Tongue (tissue), 1 donor: ENCODE measurements at regions not wholly inside any gene's neighbourhood (a gene's known extent, or its start where the extent isn't known, plus 50 kb on each side); places are given as distances from the start of the nearest gene placed in this dataset.
"Not testable (repeated sequence)": the region's sequence is repeated elsewhere in the genome, so short reads cannot be mapped to it uniquely, and the experiment has no call there.

Experiments
- DNase-seq: peaks from one replicate; pipeline ENCODE4 v3.0.0-alpha.2; 2015

DNA sequence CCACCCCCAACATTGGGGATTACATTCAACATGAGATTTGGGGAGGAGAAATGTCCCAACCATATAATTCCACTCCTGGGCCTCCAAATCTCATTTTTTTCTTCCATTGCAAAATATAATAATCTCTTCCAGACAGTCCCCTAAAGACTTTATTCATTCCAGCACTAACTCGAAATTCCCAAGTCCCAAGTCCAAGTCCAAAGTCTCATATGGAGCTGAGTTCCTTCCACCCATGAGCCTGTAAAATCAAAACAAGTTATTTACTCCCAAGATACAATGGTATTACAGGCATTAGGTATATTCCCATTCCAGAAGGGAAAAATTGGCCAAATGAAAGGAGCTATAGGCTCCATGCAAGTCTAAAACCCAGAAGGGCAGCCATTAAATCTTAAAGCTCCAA is 56.7 kb downstream of the P2RY1 start:
- DNase-seq, result no peak

DNA sequence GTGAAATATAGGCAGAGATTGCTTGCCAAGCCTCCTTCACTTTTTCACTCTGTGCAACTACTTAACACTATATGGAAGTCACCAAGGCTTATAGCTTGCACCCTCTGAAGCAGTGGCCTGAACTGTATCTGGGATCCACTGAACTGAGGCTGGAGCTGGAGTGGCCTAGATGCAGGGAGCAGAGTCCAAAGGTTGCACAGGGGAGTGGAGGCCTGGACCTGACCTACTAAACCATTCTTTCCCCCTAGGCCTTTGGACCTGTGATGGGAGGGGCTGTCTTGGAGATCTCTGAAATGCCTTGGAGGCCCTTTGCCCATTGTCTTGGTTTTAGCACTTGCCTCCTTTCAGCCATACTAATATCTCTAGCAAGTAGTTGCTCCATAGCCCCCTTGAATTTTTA is 57.5 kb downstream of the P2RY1 start:
- no peak for DNase-seq

DNA sequence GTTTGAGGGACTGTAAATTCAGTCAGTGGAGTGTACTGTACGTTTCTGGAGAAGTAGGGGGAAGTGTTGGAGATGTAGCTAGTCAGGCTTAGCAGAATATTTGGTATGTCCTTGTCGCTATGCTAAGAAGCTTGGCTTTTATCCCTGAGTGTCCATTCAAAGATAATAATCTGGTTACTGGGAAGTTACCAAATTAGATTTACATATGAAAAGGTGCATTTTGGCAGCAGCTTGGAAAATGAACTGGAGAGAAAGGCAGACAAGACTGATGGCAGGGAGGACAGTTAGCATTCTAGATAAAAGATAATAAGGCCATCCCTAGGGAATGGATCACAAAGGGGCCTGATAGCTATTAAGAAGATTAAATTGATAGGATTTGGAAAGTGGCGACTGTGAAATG is 58.7 kb downstream of the P2RY1 start:
- DNase-seq, result no peak

DNA sequence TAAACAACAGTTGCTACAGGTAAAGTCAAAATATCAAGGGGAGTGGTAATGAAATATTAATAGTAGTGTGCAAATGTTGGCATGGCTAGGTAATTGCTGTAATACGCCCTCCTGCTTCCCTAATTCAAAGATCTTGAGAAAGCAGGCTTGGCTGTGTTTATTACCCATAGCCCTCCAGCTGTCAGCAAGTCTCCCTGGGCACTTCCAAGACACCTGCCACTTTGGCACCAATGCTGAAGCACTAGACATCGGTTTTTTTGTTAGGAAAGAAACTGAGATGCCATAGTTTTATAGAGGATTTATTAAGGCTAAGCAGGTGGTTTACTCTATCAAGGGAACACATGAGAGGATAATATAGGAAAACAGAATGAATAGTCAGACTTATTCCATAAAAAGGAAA is 64.4 kb downstream of the P2RY1 start:
- DNase-seq, result peak; percentile 89

DNA sequence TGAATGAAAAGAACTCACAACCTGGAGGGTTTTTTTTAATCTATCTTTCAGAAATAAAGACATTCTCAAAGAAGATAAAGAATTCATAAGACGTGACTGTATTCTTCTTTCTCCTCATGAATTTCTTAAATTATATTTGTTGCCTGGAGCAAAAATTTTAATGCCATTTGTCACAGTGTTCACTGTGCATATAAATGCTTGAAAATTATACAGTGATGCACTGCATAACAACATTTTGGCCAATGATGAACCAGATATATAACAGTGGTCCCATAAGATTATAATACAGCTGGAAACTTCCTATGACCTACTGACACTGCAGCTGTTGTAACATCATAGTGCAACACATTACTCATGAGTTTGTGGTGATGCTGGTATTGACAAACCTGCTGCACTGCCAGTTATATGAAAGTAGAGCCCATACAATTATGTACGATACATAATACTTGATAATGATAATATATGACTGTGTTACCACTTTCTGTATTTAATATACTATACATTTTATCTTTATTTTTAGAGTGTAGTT is 67.3 kb downstream of the P2RY1 start:
- DNase-seq, result peak; percentile 40

DNA sequence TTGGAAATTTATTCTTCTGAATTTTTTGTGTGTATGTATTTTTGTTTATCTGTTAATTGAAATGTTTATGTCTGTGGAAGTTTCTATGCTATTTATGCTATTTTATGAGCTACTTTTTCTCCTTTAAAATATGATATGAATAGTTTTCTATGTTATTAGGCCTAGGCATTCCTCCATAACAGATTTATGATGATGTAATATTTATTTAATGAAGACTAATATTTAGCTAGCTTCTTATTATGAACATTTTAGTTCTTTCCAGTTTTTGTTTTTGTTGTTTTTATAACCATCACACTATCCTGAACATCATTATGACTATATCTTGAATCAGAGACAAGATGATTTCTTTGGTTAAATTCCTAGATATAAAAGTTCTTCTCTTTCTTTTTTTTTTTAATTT is 70.7 kb downstream of the P2RY1 start:
- no peak for DNase-seq

DNA sequence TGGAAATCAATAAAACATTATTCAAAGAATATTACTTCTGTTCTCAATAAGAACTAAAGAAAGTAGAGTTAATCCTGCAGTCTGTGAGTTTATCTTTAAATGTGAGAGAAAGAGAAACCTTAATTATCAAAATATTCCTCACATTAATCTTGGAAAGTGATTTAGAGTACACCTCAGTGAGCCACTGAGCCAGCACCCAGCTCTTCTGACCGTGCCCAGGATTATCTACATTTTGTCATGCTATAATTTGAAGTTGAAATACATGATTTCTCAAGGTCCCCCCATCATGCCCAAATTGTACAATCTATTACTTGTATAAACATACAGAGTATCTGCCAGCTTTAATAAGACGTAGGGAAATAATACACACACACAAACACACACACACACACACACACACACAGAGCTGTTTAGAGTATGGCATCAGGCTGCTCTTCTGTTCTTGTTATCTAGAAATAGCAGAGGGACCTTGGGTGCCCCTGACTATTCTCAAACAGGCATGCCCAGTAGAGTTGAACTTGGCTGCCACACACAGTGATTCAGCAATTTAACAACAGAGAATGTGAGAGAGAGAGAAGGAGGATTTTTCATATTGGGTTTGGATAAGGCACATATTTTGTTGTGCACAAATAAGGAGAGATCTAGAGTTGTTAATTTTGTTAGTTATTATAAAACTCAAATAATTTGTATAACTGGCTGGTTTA is 74.4 kb downstream of the P2RY1 start:
- no peak for DNase-seq

DNA sequence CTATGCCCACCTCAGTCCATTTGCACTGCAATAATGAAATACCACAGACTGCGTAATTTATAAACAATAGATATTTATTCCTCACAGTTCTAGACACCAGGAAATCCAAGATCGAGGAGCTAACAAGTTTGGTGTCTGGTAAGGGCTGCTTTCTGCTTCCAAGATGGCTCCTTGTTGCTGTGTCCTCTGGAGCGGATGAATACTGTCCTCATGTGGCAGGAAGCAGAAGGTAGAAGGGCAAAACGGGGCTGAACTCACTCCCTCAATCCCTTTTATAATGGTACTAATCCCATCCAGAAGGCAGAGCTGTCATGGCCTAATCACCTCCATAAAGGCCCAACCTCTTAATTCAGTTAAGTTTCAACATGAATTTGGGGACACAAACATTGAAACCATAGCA is 75.3 kb downstream of the P2RY1 start:
- no peak for DNase-seq

DNA sequence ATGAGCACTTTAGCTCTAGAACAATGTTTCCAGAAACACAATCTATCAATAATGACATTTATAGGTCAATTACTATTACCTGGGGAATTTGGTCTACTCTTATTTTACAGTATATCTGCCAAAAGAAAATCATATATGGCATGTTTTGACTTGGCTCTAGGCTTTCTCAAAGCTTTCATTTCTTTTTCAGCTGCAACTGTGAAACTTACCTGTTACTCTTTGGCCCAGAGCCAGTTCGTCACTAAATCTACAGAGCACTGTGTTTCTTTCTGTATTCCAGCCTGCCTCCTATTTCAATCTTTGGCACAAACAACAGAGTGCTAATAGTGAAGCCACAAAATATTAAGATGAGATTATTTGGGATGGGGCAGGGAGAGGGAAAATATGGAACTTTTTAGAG is 76.0 kb downstream of the P2RY1 start:
- peak; percentile 26 for DNase-seq

DNA sequence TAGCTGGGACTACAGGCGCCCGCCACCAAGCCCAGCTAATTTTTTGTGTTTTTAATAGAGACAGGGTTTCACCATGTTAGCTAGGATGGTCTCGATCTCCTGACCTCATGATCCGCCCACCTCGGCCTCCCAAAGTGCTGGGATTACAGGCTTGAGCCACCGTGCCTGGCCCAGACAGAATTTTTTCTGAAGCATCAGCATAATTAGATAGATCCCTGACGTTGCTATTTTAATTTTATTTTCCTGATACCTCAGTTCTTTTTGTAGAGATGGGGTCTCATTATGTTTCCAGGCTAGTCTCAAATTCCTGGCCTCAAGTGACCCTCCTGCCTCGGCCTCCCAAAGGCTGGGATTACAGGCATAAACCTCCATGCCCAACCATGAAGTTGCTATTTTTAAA is 79.8 kb downstream of the P2RY1 start:
- DNase-seq, result not testable (repeated sequence)

DNA sequence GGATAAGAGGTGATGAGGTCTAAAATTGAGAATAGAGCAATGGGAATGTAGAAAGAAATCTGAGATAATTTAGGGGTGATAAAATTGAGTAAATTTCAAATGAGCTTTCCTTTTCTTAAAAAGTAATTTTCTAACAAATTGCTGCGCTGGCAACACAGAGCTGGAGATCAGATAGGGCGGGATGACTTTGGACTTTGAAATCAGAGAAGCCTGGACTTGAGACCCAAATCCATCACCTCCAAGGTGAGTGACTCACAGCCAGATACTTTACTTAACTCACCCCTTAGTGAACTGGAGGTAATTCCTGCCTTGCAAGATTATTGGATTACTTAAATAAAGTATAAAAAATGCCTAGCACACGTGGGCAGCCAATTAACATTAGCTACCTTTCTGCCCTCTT is 80.8 kb downstream of the P2RY1 start:
- no peak for DNase-seq

DNA sequence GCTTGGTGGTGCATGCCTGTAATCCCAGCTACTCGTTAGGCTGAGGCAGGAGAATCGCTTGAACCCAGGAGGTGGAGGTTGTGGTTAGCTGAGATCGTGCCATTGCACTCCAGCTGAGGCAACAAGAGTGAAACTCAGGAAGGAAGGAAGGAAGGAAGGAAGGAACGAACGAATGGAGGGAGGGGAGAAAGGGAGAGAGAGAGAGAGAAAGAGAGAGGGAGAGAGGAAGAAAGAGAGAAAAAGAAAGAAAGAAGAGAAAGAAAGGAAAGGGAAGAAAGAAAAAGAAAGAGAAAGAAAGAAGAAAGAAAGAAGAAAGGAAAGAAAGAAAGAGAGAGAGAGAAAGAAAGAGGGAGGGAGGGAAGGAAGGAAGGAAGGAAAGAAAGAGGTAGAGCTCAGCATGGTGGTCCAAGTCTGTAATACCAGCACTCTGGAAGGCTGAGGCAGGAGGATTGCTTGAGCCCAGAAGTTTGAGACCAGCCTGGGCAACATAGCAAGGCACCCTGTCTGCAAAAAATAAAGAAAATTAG is 81.9 kb downstream of the P2RY1 start:
- no peak for DNase-seq

DNA sequence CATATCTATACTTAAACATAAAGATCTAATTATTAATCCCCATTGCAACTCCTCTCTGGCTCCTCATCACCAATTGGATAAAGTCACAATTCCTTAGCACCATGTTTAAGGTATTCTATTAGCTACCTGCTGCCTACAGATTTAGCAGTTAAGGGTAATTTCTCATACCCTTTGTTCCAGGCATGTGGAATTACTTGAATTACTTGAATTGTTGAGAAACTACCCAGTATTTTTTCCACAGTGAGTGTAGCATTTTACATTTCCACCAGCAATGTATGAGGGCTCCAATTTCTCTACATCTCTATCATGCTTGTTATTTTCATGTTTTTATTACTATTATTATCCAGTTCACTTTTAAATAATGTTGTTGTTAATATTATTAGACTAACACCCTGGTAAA is 86.4 kb downstream of the P2RY1 start:
- DNase-seq, result no peak

DNA sequence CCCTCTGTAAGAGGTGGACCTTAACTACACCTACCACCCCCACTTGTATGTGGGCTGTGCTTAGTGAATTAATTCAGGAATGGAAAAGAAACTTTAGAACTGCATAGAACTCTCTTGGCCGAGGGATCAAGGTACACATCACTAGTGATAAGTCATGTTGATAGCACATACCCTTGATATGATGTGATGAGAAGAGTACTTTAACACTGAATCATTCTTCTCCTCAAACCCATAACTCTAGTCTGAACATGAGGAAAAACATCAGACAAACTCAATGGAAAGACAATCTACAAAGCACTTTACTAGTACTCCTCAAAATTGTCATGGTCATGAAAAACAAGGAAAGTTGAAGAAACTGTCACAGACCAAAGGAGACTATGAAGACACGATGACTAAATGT is 87.6 kb downstream of the P2RY1 start:
- DNase-seq, result no peak

DNA sequence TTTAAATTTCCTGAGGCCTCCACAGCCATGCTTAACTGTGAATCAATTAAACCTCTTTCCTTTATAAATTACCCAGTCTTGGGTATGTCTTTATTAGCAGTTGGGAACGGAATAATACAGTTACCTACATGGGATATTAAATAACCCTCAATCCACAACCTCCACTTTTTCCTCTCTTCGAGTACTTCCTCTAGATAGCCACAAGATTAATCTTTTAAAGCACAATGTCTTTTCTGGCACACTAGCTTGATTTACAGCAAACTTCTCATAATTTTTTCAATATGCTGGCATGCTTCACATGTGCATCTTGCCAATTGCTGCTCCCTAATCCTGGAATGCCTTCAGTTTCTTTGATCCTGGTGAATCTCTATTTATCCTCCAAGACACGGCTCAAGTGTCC is 92.2 kb downstream of the P2RY1 start:
- DNase-seq, result no peak

DNA sequence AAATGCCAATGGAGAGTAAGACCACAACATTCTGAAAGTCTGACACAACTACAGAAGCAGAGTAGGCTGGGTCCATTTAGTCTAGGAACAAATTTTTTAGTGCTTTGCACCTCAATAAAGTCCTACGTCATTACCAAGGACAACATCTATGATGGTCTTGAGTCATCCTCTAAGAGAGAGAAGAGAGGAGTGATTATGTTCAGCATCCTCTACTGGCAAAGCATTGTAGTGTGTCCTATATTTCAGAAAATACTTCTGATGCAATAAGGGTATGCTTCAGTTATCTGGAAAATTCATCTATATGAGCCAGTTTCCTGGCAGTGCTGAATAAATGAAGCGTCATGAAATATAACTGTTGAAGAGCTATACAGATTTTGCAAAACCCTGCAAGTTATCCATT is 95.6 kb downstream of the P2RY1 start:
- no peak for DNase-seq

DNA sequence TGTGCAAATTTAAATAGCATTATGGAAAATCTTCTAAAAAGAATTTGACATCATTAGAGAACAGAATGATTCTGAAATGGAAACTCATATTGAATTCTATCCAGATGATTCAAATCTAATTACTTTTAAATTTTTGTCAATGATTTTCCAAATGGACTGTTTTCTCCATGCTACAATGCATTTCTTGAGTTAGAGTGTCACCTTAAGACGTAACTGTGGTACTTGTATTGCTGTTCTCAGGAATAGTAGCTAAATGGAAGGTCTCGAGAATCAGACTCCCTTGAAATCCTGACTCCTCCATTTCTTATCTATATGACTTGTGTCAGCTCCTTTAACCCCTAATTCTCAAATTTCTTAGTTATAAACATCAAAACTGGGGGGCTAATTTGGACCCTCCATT is 102.3 kb downstream of the P2RY1 start:
- DNase-seq, result peak; percentile 13

DNA sequence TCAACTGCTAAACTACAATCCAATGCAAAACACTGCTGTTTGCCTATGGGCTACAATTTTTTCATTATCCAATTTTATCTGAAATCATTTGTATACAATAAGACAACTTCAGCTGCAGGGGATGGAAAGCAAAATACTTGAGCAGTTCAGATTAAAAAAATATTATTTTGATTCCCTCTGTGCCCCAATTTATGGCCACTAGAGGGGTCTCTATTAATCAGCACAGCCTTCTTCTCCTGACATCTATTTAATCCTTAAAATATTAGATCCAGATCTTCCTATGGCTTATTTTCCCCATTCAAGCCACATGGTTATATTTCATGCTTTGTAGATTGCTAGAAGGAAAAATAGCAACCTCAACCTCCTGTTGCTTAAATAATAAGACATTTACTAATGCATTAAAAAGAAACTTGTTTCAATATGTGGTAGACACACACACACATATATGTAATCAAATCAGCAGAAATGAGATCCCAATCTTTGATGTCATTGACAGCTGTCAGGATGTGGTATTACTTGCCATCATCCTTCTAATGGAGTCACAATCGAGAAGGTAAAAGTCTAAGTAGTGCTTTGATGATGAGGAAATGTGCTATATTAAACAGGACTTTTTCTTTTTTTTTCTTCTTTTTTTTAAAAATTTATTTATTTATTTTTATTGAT is 104.2 kb downstream of the P2RY1 start:
- no peak for DNase-seq

DNA sequence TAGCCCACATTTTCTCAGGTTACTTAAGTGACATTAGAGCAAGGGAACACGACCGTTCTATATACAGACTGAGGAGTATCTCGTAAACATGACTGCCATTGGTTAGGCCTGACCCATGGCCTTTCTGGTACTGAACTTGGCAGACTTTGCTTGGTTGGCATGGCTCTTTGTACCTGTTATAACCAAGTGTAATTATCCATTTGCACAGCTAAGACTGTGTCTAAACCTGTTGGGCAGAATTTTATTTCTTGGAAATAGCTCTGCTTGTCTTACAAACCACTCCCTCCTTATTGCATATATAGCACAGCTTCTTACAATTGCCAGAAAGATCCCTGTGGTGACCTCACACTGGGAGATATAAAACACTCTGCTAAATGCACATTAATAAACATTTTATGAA is 106.9 kb downstream of the P2RY1 start:
- no peak for DNase-seq

DNA sequence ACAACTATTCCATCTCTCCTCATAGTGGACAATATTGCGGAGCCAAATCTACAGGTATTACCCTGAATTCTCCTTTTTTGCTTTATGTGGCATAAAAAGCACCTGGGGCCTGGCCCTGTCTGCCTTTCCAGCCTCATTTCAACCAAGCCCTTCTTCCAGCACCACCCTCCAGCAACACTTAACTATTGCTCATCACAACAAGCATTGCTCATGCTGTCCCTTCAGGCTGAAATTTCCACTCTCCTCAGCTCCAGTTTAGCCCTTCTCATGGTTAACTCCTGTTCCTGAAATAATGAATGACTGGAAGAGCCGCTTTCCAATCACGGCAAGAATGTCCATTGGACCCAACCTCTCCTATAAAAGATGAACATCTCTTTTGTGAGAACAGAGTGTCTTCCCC is 107.4 kb downstream of the P2RY1 start:
- DNase-seq, result no peak

DNA sequence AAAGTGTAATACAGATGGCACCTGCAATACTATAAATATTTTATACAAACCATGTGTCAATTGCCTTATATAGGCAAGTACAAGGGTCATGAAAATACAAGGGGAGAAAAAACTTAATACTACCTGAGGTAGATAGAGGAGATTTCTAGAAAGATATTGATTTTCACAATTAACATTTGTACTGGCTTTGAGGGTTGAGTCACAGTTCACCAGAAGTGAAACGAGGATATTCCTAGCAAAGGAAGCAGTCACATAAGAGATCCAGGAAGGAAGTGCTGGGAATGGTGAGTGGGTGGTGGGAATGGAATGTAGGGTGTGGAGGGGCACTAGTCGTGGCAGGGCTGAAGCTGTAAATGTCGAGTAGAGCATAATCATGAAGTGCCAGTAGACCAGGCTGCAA is 108.7 kb downstream of the P2RY1 start:
- DNase-seq, result no peak

DNA sequence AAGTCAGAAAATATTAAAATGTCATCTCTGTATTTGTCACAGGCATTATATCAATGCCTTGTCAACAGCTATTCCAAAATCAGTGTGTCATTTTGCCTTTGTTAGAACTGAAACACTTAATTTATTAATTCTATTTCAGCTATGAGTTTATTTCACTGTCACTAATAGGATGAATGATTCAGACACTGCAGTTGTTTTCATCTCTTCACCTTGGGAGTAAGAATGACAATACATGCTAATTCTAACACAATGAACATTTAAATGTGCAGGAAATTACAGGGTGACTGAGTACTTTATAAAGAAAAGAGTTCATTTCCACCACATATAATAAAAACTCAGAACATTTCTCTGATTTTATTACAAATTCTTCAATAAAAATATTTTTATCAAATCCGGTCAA is 109.7 kb downstream of the P2RY1 start:
- no peak for DNase-seq

DNA sequence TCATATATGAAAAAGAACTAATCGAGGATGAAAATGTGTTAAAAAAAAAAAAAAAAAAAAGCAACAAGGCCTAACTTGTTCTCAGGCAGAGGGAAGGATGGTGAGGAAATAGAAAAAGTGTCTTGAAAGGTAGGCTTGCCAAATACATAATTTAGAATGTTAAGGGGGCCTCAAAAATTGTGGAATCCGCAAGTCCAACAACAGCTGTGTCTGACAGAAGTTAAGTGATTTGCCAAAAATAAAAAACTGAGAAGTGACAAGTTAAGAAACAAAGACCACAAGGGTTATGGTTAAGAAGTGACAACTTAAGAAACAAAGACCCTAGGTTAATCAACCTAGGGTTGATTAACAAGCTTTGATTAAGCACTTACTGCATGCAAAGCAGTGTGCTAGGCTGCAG is 110.6 kb downstream of the P2RY1 start:
- peak; percentile 35 for DNase-seq

DNA sequence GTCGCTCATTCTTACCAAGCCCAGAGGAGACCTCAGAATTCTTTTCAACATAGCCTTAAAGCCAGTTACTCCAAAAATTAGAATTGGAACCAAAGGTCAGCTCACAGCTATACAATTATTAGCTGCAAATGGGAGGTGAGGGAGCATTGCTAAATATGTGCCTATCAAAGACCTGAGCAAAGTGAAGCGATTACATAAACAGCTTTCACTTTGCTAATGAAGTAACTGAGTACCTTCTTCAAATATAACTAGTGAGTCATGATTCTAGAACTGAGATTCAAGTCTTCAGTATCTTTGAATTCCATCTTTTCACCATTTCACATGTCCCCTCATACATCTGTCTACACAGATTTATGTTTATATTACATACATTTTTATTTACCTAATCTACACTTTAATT is 122.6 kb downstream of the P2RY1 start:
- no peak for DNase-seq
